GM23338 (cell line): ENCODE measurements at regions not wholly inside any gene's neighbourhood (a gene's known extent, or its start where the extent isn't known, plus 50 kb on each side); places are given as distances from the start of the nearest gene placed in this dataset.
A peak's percentile ranks its signal among the peaks of the same experiment; 100 is the strongest.

Experiments used
- ATAC-seq: fragments of 200-7000 bp; cut with Tn5 transposase; 3 replicates; pipeline ENCODE4 v1.9.1; 2020
- DNase-seq: peaks from one replicate; pipeline ENCODE4 v3.0.0-alpha.2; 2015; ENCODE audit warnings: low spot score
- H2AFZ ChIP-seq: fragments of 200-600 bp; sonication (generic); 2 replicates; pipeline ENCODE4 v1.8.0; 2016; ENCODE audit warnings: antibody characterized with exemption, mild to moderate bottlenecking, moderate library complexity
- H3F3A ChIP-seq: fragments of 200-600 bp; sonication (generic); replicated peaks from 2 replicates; pipeline ENCODE4 v1.8.0; 2017; ENCODE audit warnings: antibody characterized with exemption, mixed run types, low read depth
- H3K27ac ChIP-seq: fragments of 200-600 bp; sonication (generic); 2 replicates; pipeline ENCODE4 v1.6.1; 2016; ENCODE audit warnings: low read depth
- H3K27me3 ChIP-seq: fragments of 200-600 bp; sonication (generic); 2 replicates; pipeline ENCODE4 v1.8.0; 2016; ENCODE audit warnings: mild to moderate bottlenecking, mixed run types, moderate library complexity; ENCODE audit not compliant: insufficient read depth
- H3K36me3 ChIP-seq: fragments of 200-600 bp; sonication (generic); 2 replicates; pipeline ENCODE4 v1.8.0; 2016; ENCODE audit warnings: mild to moderate bottlenecking; ENCODE audit not compliant: insufficient read depth
- H3K4me1 ChIP-seq: fragments of 200-600 bp; sonication (generic); 2 replicates; pipeline ENCODE4 v1.8.0; 2016; ENCODE audit warnings: mild to moderate bottlenecking, moderate library complexity; ENCODE audit not compliant: insufficient read depth
- H3K4me2 ChIP-seq: fragments of 200-600 bp; sonication (generic); 2 replicates; pipeline ENCODE4 v1.7.1; 2017; ENCODE audit warnings: mixed run types
- H3K4me3 ChIP-seq: fragments of 200-600 bp; sonication (generic); 2 replicates; pipeline ENCODE4 v1.6.1; 2016; ENCODE audit warnings: mixed run types
- H3K79me2 ChIP-seq: fragments of 200-600 bp; sonication (generic); replicated peaks from 2 replicates; pipeline ENCODE4 v1.8.0; 2017; ENCODE audit warnings: mild to moderate bottlenecking; ENCODE audit not compliant: insufficient read depth
- H3K9me2 ChIP-seq: fragments of 200-600 bp; sonication (generic); 2 replicates; pipeline ENCODE4 v1.8.0; 2017; ENCODE audit not compliant: insufficient read depth
- H4K20me1 ChIP-seq: fragments of 200-600 bp; sonication (generic); replicated peaks from 2 replicates; pipeline ENCODE4 v1.8.0; 2017; ENCODE audit warnings: mild to moderate bottlenecking; ENCODE audit not compliant: insufficient read depth
- H3K27ac Mint-ChIP-seq: 2 replicates; pipeline ENCODE4 v1.8.0; 2020; ENCODE audit warnings: inconsistent platforms, mild to moderate bottlenecking, moderate library complexity, mixed read lengths
- H3K27me3 Mint-ChIP-seq: 3 replicates; pipeline ENCODE4 v1.8.0; 2022; ENCODE audit warnings: low read depth, mild to moderate bottlenecking, moderate library complexity, mixed read lengths, inconsistent platforms; ENCODE audit not compliant: insufficient read depth, poor library complexity
- H3K36me3 Mint-ChIP-seq: 3 replicates; pipeline ENCODE4 v1.8.0; 2021; ENCODE audit warnings: low read depth, mild to moderate bottlenecking, inconsistent platforms, moderate library complexity, mixed read lengths
- H3K4me1 Mint-ChIP-seq: 3 replicates; pipeline ENCODE4 v1.8.0; 2020; ENCODE audit warnings: mild to moderate bottlenecking, inconsistent platforms, mixed read lengths
- H3K4me3 Mint-ChIP-seq: 3 replicates; pipeline ENCODE4 v1.8.0; 2021; ENCODE audit warnings: moderate library complexity, mild to moderate bottlenecking, inconsistent platforms, mixed read lengths
- H3K9me3 Mint-ChIP-seq: 3 replicates; pipeline ENCODE4 v1.8.0; 2020; ENCODE audit warnings: moderate library complexity, mild to moderate bottlenecking, inconsistent platforms, mixed read lengths
- CTCF ChIP-seq, 2 experiments: fragments of 200-600 bp in 1 of 2; sonication (generic) in 1 of 2; conservative IDR thresholded peaks; 2 replicates each; pipeline versions ENCODE4 v1.5.1 to v1.6.1; 2016 to 2017; ENCODE audit warnings: antibody characterized with exemption in 2 of 2, low read depth in 2 of 2, mild to moderate bottlenecking in 2 of 2, moderate library complexity in 1 of 2
- EZH2 ChIP-seq: fragments of 200-600 bp; sonication (generic); IDR thresholded peaks from one replicate; pipeline ENCODE4 v1.8.0; 2017; ENCODE audit warnings: antibody characterized with exemption, mild to moderate bottlenecking, low read depth; ENCODE audit not compliant: unreplicated experiment
- JUNB ChIP-seq: IDR thresholded peaks from one replicate; pipeline ENCODE4 v1.6.1; 2016; ENCODE audit warnings: antibody characterized with exemption; ENCODE audit not compliant: unreplicated experiment
- NANOG ChIP-seq: IDR thresholded peaks from 2 replicates; pipeline ENCODE4 v1.6.1; 2016; ENCODE audit warnings: antibody characterized with exemption, borderline replicate concordance
- POLR2AphosphoS5 ChIP-seq: IDR thresholded peaks from 2 replicates; pipeline ENCODE4 v1.6.1; 2016; ENCODE audit warnings: antibody characterized with exemption, low read depth
- ZNF114 ChIP-seq: fragments of 250-450 bp; sonication (Bioruptor Pico); IDR thresholded peaks from 2 replicates; pipeline ENCODE4 v1.5.0; 2020; ENCODE audit warnings: mild to moderate bottlenecking, moderate library complexity
- ZNF331 ChIP-seq: fragments of 250-450 bp; sonication (Bioruptor Pico); IDR thresholded peaks from 2 replicates; pipeline ENCODE4 v1.5.0; 2020; ENCODE audit warnings: low read depth, mild to moderate bottlenecking, moderate library complexity
- TF ChIP-seq, protein P1 (sequence below): fragments of 250-450 bp; sonication (Bioruptor Pico); IDR thresholded peaks from 2 replicates; pipeline ENCODE4 v1.5.0; 2020; ENCODE audit warnings: mild to moderate bottlenecking, moderate library complexity
- TF ChIP-seq, protein P2 (sequence below): IDR thresholded peaks from 2 replicates; pipeline ENCODE4 v1.6.1; 2016; ENCODE audit warnings: antibody characterized with exemption

- Histone ChIP-seq H3K9me2 (no peaks in the 10 kb centered on the region; the same call in 1 of the 2 replicates), H3F3A (no peaks in the 10 kb centered on the region)
Measured at GRCh38 chr1:87524021-87524754, 195.5 kb downstream of the LMO4 start.

DNA sequence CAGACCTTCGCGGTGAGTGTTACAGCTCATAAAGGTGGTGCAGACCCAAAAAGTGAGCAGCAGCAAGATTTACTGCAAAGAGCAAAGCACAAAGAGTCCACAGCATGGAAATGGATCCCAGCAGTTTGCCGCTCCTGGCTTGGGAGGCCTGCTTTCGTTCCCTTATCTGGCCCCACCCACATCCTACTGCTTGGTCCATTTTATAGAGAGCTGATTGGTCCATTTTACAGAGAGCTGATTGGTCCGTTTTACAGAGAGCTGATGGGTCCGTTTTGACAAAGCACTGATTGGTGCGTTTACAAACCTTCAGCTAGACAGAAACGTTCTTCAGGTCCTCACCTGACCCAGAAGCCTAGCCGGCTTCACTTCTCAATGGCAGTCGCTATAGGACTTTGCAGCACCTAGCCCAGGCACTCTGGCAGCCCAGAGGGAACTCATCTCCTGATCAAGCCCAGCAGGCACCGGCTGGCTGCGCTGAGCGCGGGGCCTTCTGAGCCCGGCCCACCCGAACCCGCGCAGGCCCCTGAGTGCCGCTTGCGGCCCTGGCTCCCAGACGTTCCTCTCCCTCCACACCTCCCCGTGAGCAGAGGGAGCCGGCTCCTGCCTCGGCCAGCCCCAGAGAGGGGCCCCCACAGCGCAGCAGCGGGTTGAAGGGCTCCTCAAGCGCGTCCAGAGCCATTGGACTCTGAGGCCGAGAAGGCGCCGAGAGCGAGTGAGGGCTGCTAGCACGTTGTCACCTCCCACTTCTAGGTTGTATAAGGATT lies 200.3 kb downstream of the LMO4 start:
- H3K4me2 ChIP-seq: no peak overlapping the region
- H3K27me3 Mint-ChIP-seq: no peaks in the 10 kb centered on the region
- no peak for TF ChIP-seq ZNF331
- TF ChIP-seq JUNB: no peak
- TF ChIP-seq, protein P1, sequence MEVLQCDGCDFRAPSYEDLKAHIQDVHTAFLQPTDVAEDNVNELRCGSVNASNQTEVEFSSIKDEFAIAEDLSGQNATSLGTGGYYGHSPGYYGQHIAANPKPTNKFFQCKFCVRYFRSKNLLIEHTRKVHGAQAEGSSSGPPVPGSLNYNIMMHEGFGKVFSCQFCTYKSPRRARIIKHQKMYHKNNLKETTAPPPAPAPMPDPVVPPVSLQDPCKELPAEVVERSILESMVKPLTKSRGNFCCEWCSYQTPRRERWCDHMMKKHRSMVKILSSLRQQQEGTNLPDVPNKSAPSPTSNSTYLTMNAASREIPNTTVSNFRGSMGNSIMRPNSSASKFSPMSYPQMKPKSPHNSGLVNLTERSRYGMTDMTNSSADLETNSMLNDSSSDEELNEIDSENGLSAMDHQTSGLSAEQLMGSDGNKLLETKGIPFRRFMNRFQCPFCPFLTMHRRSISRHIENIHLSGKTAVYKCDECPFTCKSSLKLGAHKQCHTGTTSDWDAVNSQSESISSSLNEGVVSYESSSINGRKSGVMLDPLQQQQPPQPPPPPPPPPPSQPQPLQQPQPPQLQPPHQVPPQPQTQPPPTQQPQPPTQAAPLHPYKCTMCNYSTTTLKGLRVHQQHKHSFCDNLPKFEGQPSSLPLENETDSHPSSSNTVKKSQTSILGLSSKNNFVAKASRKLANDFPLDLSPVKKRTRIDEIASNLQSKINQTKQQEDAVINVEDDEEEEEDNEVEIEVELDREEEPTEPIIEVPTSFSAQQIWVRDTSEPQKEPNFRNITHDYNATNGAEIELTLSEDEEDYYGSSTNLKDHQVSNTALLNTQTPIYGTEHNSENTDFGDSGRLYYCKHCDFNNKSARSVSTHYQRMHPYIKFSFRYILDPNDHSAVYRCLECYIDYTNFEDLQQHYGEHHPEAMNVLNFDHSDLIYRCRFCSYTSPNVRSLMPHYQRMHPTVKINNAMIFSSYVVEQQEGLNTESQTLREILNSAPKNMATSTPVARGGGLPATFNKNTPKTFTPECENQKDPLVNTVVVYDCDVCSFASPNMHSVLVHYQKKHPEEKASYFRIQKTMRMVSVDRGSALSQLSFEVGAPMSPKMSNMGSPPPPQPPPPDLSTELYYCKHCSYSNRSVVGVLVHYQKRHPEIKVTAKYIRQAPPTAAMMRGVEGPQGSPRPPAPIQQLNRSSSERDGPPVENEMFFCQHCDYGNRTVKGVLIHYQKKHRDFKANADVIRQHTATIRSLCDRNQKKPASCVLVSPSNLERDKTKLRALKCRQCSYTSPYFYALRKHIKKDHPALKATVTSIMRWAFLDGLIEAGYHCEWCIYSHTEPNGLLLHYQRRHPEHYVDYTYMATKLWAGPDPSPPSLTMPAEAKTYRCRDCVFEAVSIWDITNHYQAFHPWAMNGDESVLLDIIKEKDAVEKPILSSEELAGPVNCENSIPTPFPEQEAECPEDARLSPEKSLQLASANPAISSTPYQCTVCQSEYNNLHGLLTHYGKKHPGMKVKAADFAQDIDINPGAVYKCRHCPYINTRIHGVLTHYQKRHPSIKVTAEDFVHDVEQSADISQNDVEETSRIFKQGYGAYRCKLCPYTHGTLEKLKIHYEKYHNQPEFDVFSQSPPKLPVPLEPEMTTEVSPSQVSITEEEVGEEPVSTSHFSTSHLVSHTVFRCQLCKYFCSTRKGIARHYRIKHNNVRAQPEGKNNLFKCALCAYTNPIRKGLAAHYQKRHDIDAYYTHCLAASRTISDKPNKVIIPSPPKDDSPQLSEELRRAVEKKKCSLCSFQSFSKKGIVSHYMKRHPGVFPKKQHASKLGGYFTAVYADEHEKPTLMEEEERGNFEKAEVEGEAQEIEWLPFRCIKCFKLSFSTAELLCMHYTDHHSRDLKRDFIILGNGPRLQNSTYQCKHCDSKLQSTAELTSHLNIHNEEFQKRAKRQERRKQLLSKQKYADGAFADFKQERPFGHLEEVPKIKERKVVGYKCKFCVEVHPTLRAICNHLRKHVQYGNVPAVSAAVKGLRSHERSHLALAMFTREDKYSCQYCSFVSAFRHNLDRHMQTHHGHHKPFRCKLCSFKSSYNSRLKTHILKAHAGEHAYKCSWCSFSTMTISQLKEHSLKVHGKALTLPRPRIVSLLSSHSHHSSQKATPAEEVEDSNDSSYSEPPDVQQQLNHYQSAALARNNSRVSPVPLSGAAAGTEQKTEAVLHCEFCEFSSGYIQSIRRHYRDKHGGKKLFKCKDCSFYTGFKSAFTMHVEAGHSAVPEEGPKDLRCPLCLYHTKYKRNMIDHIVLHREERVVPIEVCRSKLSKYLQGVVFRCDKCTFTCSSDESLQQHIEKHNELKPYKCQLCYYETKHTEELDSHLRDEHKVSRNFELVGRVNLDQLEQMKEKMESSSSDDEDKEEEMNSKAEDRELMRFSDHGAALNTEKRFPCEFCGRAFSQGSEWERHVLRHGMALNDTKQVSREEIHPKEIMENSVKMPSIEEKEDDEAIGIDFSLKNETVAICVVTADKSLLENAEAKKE (CRISPR knock-in tag): no peak
- TF ChIP-seq NANOG: no peak
- TF ChIP-seq CTCF (conservative IDR thresholded peaks at IDR 0.05; ENCODE audit: low read depth in 2 of 2): no peak
- TF ChIP-seq EZH2: no peak
- TF ChIP-seq POLR2AphosphoS5: no peak
- no peak for TF ChIP-seq ZNF114 (CRISPR knock-in tag)
- TF ChIP-seq, protein P2, sequence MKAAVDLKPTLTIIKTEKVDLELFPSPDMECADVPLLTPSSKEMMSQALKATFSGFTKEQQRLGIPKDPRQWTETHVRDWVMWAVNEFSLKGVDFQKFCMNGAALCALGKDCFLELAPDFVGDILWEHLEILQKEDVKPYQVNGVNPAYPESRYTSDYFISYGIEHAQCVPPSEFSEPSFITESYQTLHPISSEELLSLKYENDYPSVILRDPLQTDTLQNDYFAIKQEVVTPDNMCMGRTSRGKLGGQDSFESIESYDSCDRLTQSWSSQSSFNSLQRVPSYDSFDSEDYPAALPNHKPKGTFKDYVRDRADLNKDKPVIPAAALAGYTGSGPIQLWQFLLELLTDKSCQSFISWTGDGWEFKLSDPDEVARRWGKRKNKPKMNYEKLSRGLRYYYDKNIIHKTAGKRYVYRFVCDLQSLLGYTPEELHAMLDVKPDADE: no peak

More at GRCh38 chr1:87524021-87524754, 195.5 kb downstream of the LMO4 start:
- H3K36me3 ChIP-seq: no peaks in the 10 kb centered on the region
- H3K4me2 ChIP-seq: no peak overlapping the region
- H3K27me3 ChIP-seq: no peaks in the 10 kb centered on the region
- peaks cover 5% of the 10 kb centered on the region; the same call in 1 of the 2 replicates for H3K4me1 ChIP-seq
- Mint-ChIP-seq H3K36me3 (no peaks in the 10 kb centered on the region), H3K9me3 (no peaks in the 10 kb centered on the region; the same call in 2 of the 3 replicates), H3K27ac (no peak overlapping the region), H3K4me1 (peaks cover 9% of the 10 kb centered on the region; the same call in 2 of the 3 replicates), H3K27me3 (no peaks in the 10 kb centered on the region), H3K4me3 (no peak overlapping the region)
- no peak overlapping the region for H3K27ac ChIP-seq
- no peaks in the 10 kb centered on the region for H3K79me2 ChIP-seq
- no peaks in the 10 kb centered on the region for H4K20me1 ChIP-seq
- peak overlapping the region; percentile 60; the same call in 1 of the 2 replicates for H2AFZ ChIP-seq
- no peak for TF ChIP-seq JUNB
- H3K4me3 ChIP-seq: no peak overlapping the region
- ATAC-seq (no peak), DNase-seq (no peak)

More for the DNA sequence above, 200.3 kb downstream of the LMO4 start:
- H3K36me3 ChIP-seq: no peaks in the 10 kb centered on the region
- no peaks in the 10 kb centered on the region for H3K79me2 ChIP-seq
- no peak overlapping the region for H3K4me3 ChIP-seq
- H3K9me2 ChIP-seq: no peaks in the 10 kb centered on the region
- H3F3A ChIP-seq: no peaks in the 10 kb centered on the region
- H3K9me3 Mint-ChIP-seq: peaks cover 25% of the 10 kb centered on the region
- no peak for DNase-seq
- ATAC-seq: no peak
- H2AFZ ChIP-seq: no peak overlapping the region
- no peak overlapping the region for H3K27ac ChIP-seq
- no peak overlapping the region for H3K27ac Mint-ChIP-seq
- H3K4me1 Mint-ChIP-seq: peaks cover 9% of the 10 kb centered on the region; the same call in 2 of the 3 replicates
- no peaks in the 10 kb centered on the region for H4K20me1 ChIP-seq
- peaks cover 5% of the 10 kb centered on the region; the same call in 1 of the 2 replicates for H3K4me1 ChIP-seq
- no peaks in the 10 kb centered on the region for H3K27me3 ChIP-seq
- H3K4me3 Mint-ChIP-seq: no peak overlapping the region
- peaks cover 26% of the 10 kb centered on the region for H3K36me3 Mint-ChIP-seq
